GM18498 (cell line): ENCODE measurements at regions not wholly inside any gene's neighbourhood (a gene's known extent, or its start where the extent isn't known, plus 50 kb on each side); places are given as distances from the start of the nearest gene placed in this dataset.
"Not testable (repeated sequence)": the region's sequence is repeated elsewhere in the genome, so short reads cannot be mapped to it uniquely, and the experiment has no call there.

Experiments used
- ATAC-seq: cut with Tn5 transposase; IDR thresholded peaks from one replicate; pipeline ENCODE4 v1.9.1; 2021; ENCODE audit warnings: mild to moderate bottlenecking, moderate library complexity; ENCODE audit not compliant: unreplicated experiment

DNA sequence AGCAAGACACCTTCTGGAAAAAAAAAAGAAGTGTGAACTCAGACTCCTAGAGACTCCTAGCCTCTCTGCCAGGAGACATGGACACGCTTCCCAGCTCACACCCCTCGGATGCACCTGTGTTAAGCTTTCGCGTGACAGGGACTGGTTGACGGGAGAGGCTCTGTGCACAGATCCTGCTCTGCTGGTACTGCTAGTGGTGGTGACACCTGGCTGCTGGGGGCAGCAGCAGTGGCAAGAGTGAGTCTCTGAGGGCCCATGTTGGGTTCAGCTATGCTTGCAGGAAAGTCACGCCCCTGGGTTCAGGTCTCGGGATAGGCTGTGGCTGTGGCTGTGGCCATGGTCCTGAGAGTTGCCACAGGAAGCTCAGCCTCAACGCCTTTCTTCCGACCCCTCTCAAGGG, 81.1 kb downstream of the XRCC2 start:
- no peak for ATAC-seq

DNA sequence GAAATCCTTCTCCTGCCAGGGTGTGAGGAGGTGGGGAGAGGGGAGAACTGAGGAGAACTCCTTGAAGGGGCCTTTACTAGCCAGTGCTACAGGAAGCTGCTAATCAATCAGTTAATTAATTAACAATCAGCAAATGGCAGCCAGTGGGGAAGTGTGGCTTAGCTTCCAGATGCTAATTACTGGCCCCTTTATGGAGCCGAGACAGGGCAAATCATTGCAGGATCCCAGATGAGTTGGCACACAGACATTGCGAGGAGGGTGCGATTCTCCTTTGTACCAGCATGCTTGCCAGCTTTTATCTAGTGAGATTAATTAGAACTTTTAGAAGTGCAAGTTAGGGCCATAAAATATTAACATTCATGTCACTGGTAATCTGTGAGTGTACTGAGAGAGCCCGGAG, 84.0 kb downstream of the XRCC2 start:
- ATAC-seq, result no peak

DNA sequence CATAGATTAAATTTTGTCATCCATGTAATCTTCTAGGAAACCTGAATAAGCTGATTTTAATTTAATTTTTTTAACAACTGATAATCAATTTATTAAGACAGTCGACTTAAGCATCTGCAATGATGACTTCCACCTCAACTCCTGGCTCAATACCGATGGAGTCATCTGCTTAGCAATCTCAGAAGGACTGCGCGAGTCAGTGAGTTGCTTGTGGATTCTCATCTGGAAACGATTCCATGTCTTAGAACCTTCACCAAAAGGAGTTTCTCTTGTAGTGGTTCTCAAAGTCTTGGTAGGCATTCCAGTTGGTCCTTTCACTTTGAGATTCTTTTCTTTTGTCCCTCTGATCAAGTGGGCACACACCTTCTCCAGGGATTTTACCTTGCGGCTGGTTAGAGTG, 85.5 kb downstream of the XRCC2 start:
- no peak for ATAC-seq

DNA sequence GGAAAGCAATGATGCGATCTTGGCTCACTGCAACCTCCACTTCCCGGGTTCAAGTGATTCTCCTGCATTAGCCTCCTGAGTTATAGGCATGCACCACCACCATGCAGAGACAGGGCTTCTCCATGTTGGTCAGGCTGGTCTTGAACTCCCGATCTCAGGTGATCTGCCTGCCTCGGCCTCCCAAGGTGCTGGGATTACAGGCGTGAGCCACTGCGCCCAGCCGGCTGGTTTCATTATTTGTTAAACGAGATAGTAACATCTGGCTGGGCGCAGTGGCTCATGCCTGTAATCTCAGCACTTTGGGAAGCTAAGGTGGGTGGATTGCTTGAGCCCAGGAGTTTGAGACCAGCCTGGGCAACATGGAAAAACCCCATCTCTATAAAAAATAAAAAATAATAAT, 86.1 kb downstream of the XRCC2 start:
- not testable (repeated sequence) for ATAC-seq

DNA sequence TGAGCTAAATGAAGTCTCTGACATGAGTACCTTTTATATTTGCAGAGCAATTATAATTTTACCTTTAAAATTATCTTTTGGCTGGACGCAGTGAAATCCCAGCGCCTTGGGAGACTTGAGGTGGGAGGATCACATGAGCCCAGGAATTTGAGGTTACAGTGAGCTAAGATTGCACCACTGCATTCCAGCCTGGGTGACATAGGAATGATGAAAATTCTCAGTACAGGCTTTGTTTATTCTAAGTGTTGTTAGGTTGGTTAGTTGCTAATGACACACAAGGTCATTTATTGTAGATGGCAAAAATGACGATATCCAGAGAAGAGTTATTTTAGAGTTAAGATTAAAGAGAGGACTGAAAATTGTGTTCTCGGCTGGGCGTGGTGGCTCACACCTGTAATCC, 87.6 kb downstream of the XRCC2 start:
- no peak for ATAC-seq

DNA sequence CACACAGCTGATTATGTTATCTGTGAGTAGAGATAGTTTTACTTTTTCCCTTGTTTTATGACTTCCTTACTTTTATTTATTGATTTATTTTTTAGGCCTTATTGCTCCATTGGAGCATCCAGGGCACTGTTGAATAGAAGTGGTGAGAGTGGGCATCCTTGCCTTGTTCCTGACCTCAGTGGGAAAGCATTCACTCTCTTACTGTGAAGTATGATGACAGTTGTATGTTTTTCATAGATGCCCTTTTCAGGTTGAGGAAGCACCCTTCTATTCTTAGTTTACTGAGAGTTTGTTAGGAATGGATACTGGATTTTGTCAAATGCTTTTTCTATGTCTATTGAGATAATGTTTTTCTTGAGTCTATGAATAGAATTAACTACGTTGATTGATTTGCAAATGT, 88.6 kb downstream of the XRCC2 start:
- ATAC-seq, result no peak

DNA sequence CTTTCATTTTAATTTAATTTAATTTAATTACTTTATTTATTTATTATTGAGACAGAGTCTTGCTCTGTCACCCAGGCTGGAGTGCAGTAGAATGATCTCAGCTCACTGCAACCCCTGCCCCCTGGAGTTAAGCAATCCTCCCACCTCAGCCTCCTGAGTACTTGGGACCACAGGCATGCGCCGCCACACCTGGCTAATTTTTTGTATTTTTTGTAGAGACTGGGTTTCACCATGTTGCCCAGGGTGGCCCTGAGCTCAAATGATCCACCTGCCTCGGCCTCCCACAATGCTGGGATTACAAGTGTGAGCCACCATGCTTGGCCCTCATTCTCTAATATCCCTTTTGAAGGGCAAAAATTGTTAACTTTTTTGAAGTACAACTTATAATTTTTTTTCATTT, 92.9 kb downstream of the XRCC2 start:
- no peak for ATAC-seq

DNA sequence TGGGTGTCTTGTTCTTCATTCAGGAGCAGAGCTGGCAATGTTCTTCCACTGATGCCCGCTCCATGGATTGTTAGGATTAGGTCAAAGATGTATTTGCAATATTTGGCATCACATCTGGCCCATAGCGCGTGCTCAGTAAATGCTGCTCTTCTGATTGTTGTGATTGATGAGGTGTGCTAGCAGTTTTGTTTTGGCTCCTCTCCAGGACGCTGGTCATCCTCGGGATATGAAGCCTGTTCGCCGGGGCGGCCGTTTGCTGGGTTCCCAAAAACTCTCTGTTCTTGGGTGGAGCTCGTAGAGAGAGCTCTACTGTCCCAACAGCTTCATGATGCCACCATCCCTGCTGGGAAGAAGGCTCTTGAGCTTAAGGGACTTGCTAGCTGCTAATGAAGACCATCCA, 96.9 kb downstream of the XRCC2 start:
- no peak for ATAC-seq

DNA sequence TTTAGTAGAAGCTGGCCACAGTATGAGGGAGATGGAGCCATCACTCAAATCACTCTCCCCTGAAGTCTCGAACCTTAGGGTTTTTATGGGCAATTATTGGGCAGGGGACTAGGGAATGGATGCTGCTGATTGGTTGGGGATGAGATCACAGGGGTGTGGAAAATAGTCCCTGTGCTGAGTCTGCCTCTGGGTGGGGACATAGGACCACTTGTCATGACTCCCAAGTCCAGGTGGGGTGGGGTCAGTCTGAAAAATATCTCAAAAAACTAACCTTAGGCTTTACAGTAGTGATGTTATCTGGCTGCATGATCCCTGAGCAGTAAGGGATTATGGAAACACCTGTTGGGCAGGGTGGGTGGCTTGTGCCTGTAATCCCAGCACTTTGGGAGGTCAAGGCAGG, 98.6 kb downstream of the XRCC2 start:
- ATAC-seq, result no peak

DNA sequence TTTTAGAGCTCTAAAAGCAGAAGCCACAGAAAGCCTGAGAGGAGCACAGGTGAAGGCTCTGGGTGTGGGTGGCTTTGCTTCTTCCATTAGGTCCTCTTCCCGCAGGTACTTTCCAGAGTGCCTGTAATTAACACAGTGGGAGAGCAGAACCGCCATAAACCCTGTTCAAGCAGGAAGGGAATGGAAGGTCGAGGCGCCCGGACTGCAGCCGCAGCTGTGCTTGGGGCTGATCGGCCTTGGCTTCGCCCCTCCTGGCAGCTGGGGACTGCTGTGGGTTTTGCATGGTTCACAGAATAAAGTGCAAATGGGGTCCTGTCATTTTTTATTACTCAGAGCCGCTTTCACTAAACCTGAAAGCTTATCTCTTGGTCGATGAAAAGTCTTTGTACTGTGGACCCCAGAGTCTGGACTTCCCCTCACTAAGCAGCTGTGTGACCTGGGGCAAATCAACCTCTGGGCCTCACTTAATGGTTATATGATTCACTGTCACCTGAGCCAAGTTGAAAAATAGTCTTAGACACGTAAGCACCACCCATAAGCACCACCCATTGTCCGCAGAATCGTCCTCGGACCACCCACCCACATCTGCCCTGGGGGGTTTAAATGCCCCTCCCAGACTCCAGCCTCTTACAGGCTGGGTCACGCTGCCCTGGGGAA, 100.9 kb downstream of the XRCC2 start:
- no peak for ATAC-seq

DNA sequence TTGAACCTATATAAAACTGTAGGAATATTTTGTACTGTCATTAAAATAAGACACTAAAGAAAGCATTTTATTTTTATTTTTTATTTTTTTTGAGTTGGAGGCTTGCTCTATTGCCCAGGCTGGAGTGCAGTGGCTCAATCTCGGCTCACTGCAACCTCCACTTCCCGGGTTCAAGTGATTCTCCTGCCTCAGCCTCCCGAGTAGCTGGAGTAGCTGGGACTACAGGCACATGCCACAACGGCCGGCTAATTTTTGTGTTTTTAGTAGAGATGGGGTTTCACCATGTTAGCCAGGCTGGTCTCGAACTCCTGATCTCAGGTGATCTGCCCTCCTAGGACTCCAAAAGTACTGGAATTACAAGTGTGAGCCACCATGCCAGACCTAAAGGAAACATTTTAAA, 102.8 kb downstream of the XRCC2 start:
- ATAC-seq, result not testable (repeated sequence)

DNA sequence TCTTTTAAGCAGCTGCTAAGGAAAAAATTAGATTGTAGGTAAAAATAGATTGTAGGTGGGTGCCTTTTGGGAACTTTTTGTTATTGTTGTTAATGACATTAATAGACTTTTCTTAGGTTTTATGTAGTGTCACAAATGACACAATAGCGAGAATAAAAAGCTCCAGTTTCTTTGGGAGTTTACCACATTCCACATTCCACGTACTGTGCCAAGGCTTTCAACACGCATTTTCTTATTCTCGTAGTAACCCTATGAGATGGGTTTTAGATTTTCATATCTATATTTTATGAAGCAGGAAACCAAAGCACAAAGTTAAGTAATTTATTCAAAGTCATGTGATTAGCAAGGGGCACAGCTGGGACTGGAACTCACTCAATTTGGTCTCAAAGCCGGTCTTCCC, 103.8 kb downstream of the XRCC2 start:
- ATAC-seq, result no peak

DNA sequence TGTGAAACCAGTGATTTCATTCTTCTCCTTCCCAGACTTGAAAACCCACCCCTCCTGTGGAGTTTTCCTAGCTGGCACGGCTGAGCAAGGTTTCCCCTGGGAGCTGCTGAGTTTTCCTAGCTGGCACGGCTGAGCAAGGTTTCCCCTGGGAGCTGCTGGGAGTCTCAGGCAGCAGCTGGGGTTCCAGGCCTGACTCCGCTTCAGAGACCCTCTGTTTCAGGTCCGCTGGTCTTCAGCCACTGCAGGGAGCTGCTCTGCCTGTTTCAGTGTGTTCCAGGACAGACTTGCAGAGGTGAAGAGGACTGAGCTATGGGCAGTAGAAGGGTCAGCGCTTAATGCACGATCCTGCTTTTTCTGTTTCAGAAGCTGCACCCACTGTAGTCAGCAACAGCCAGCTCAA, 104.9 kb downstream of the XRCC2 start:
- no peak for ATAC-seq

DNA sequence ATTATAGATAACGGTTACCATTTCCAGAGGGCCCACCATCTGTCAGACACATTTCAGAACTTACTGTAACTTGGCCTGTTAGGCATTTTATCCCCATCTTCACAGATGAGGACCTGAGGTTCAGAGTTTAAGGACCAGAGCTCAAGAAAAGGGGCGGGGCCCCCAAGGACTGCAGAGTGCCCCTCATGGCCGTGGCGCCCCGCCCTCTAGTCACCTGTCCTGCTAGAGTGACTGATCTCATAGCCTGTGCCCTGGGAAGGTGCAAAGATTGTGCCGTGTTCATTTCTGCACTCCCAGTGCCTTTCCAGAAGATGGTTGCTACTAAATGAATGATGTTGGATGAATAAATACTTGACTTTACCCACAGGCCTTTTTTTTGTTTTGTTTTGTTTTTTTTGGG, 107.0 kb downstream of the XRCC2 start:
- ATAC-seq, result no peak

DNA sequence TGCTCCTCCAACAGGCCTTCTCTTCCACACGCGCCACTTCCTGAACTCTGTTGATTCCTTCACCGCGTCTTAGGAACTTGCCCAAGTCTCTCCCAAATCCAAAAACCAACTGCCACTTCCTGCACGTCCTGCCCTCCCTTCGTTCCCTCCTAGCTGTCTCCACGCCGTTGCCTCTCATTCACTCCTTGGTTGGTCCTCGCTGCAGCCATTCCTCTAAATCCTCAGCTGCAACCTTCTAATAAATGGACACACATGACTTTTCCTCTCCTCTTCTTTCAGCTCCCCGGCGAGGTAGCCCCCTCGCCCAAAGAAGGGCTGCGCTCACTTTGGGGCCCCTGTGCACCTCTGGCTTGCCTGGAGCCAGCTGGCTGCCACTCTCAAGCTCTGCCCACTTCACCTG, 110.2 kb downstream of the XRCC2 start:
- ATAC-seq, result no peak

DNA sequence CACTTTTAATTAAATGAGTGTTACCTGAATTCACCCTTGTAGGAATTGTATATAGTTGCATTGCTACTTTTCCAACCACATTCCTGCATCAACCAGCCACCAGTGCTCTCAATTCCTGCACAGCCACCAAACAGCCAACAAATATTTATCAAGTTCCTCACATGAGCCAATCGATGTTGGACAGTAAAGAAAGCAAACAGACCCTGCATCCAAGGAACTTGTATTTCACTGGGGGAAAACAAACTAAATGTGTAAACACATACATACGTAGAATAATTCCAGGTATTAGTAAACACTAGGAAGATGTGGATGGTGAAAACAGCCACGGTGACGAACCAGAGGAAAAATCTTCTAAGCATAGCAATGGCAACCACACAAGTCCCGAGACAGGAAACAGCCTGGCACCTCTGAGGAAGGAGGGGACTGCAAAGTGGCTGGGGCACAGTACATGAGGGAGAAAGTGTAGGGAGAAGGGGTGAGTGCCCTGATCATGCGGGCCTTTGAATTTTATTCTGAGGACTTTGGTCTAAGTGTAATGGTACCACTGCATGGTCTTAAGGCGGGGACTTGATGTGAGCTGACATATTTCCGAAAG, 111.2 kb downstream of the XRCC2 start:
- ATAC-seq, result no peak

DNA sequence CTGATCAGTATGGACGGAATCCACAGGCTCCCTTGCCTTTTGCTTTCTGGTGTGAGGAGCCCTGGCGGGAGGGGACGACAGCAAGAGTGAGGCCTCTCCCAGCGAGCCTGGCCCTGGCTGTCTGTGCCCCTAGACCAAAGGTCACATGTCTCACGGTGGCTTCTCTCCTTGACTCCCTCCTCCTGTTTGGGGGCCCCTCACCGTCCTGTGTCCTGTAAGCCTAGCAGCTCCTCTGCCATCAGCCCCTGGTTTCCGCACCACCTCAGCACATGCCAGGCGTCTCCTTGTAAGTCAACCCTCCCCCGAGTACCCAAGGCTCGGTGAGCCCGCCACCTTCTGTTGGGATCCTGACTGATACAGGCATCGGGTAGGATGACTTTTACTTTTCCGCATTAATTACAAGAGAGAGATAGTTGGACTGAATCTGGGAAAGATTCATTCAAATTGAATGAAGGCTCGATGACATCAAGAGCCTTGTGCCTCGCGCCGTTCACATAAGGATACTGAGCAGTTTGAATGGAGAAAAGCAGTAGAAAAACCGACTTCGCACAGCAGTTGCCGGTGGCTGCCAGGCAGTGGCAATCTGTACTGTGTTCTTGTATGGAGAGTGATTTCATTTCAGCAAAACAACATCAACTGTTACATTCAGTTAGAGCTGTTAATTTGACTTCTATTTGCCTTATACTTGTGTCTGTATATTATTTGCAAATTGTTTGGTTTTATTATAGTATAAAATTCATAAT, 119.8 kb downstream of the XRCC2 start:
- ATAC-seq, result no peak

DNA sequence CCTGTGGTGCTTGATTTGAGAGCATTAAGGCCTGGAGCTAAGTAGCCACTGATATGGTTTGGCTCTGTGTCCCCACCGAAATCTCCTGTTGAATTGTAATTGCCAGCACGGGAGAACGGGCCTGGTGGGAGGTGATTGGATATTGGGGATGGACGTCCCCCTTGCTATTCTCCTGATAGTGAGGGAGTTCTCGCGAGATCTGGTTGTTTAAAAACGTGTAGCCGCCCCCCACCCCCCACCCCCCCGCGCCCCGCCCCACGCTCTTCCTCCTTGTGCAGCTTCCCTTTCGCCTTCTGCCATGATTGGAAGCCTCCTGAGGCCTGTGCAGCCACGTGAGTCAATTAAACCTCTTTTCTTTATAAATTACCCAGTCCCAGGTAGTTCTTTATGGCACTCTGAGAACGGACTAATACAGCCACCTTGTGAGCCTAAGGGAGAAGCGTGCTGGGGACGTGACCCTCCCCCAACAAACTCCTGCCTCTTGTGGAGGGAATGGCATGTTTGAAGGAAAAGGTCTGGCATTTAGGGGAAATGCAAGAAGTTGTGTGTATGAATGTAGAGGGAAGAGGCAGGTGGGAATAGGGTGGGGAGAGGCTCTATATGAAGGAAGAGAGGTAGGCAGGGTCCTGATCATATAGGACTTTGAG, 118.0 kb upstream of the KMT2C start:
- no peak for ATAC-seq

DNA sequence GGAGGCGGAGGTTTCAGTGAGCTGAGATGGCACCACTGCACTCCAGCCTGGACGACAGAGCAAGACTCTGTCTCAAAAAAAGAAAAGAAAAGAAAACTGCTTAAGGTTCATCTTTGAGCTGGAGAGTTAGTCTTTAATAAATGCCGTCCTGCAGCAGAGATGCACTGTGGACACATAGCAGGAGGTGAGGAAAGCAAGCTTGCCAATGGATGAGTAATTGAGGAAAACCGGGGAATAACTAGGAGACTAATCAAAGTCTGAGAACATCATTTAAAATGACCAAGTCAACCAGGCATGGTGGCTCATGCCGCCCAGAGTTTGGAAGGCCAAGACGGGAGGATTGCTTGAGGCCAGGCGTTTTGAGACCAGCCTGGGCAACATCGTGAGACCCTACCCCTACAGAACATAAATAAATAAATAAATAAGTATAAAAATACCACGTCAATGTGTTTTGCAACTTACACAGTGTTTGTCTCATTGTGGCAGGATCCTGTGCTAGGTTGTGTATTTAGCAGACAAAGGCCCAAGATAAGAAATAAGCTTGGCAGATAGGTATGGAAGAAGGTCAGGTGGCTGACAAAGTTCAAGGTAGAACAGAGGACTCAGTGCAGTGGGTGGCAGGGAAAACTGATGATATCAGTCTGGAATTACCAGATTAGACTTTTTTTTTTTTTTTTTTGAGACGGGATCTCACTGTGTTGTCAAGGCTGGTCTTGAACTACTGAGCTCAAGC, 115.7 kb upstream of the KMT2C start:
- no peak for ATAC-seq

DNA sequence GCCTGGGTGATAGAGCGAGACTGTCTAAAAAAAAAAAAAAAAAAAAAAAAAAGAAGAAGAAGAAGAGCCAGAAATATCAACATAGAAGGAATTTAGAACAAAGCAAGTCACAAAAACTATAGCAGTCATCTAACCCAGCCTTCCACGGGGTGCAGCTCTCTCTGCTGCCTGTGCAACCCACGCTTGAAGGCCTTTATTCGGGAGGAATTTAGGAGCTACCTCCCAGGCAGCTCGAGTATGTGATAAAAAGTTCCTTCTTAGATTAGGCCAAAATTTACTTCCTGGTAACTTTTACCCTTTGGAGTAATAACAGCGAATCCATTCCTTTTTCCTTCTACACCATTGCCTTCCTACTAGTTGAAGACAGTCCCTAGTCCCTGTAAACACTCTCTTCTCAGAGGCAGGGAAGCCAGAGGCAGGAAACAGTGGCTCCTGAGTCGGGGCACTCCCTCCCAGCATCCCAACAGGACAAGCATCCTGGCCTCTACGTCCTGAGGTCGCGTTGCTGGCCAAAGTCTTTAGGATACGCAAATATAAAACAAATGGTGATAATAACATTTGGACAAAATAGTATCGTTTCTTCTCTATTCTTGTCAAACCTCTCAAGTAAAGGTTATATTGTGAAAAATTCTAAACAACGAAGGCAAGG, 109.3 kb upstream of the KMT2C start:
- ATAC-seq, result no peak

DNA sequence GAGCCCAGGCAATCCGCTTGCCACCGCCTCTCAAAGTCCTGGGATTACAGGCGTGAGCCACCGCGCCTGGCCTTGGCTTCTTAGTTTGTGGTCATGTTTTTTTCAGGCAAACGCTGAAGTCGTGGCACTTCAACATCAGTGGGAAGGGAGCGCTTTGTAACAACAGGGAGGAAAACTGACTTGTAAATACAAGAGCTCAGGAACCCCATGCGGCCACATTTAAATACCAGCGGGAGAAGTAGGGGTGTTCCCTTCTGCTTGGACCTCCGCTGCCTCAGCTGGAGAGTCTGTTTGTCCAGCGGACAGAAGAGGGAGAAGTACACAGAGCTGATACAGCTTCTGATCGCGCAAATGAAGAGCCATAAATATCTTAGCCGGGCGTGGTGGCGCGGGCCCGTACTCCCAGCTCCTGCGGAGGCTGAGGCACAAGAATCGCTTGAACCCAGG, 108.7 kb upstream of the KMT2C start:
- no peak for ATAC-seq
